RWPE2 (cell line): ENCODE measurements at regions not wholly inside any gene's neighbourhood (a gene's known extent, or its start where the extent isn't known, plus 50 kb on each side); places are given as distances from the start of the nearest gene placed in this dataset.

Source experiments
- ATAC-seq: fragments of 200-7000 bp; cut with Tn5 transposase; 3 replicates; pipeline ENCODE4 v1.9.1; 2021; ENCODE audit warnings: low read depth
- DNase-seq: peaks from one replicate; pipeline ENCODE4 v3.0.0-alpha.2; 2020; ENCODE audit warnings: low spot score
- H3K27ac ChIP-seq: fragments of 450-650 bp; 2 replicates; pipeline ENCODE4 v1.5.1; 2017; ENCODE audit warnings: mild to moderate bottlenecking; ENCODE audit not compliant: poor library complexity, severe bottlenecking
- H3K27me3 ChIP-seq: fragments of 250-450 bp; sonication (Bioruptor Pico); 2 replicates; pipeline ENCODE4 v1.5.1; 2021; ENCODE audit warnings: mild to moderate bottlenecking, moderate library complexity; ENCODE audit not compliant: insufficient read depth, poor library complexity, severe bottlenecking
- H3K36me3 ChIP-seq: fragments of 250-450 bp; sonication (Bioruptor Pico); 2 replicates; pipeline ENCODE4 v1.5.1; 2020; ENCODE audit warnings: low read depth, mild to moderate bottlenecking, moderate library complexity
- H3K4me1 ChIP-seq: fragments of 250-450 bp; sonication (Bioruptor Pico); 2 replicates; pipeline ENCODE4 v1.5.1; 2021; ENCODE audit warnings: mild to moderate bottlenecking, moderate library complexity; ENCODE audit not compliant: insufficient read depth, poor library complexity, severe bottlenecking
- H3K4me3 ChIP-seq: fragments of 250-450 bp; sonication (Bioruptor Pico); 2 replicates; pipeline ENCODE4 v1.5.1; 2021; ENCODE audit warnings: mild to moderate bottlenecking, moderate library complexity; ENCODE audit not compliant: severe bottlenecking
- H3K9me3 ChIP-seq: fragments of 250-450 bp; sonication (Bioruptor Pico); 2 replicates; pipeline ENCODE4 v1.5.1; 2021; ENCODE audit warnings: mild to moderate bottlenecking, moderate library complexity; ENCODE audit not compliant: severe bottlenecking
- TF ChIP-seq, protein P1 (sequence below): fragments of 450-650 bp; IDR thresholded peaks from one replicate; pipeline ENCODE4 v1.5.1; 2017; ENCODE audit warnings: mild to moderate bottlenecking, moderate library complexity; ENCODE audit not compliant: poor library complexity, severe bottlenecking

DNA sequence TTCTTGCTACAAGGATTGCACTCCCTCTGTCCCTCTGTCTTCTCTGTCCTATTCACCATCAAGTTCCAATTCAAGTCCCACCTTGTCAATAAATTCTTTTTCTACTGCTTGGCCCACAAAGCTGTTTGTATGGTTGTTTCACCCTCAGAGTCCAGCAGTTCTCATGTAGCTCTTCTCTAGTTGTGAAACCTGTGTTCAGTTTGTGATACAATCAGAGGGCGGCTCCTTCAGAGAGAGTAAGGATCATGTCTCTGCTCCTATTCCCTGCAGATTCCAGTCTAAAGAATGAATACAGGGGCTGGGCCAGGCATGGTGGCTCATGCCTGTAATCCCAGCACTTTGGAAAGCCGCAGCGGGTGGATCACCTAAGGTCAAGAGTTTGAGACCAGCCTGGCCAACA, 126.6 kb upstream of the BET1 start:
- no peak overlapping the region for H3K4me3 ChIP-seq
- TF ChIP-seq, protein P1, sequence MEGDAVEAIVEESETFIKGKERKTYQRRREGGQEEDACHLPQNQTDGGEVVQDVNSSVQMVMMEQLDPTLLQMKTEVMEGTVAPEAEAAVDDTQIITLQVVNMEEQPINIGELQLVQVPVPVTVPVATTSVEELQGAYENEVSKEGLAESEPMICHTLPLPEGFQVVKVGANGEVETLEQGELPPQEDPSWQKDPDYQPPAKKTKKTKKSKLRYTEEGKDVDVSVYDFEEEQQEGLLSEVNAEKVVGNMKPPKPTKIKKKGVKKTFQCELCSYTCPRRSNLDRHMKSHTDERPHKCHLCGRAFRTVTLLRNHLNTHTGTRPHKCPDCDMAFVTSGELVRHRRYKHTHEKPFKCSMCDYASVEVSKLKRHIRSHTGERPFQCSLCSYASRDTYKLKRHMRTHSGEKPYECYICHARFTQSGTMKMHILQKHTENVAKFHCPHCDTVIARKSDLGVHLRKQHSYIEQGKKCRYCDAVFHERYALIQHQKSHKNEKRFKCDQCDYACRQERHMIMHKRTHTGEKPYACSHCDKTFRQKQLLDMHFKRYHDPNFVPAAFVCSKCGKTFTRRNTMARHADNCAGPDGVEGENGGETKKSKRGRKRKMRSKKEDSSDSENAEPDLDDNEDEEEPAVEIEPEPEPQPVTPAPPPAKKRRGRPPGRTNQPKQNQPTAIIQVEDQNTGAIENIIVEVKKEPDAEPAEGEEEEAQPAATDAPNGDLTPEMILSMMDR, result no peak
- no peak for ATAC-seq
- H3K9me3 ChIP-seq, result no peaks in the 10 kb centered on the region
- no peak for DNase-seq
- H3K27ac ChIP-seq, result no peak overlapping the region
- H3K27me3 ChIP-seq, result no peaks in the 10 kb centered on the region
- H3K4me1 ChIP-seq, result peaks cover 9% of the 10 kb centered on the region
- H3K36me3 ChIP-seq, result no peaks in the 10 kb centered on the region

DNA sequence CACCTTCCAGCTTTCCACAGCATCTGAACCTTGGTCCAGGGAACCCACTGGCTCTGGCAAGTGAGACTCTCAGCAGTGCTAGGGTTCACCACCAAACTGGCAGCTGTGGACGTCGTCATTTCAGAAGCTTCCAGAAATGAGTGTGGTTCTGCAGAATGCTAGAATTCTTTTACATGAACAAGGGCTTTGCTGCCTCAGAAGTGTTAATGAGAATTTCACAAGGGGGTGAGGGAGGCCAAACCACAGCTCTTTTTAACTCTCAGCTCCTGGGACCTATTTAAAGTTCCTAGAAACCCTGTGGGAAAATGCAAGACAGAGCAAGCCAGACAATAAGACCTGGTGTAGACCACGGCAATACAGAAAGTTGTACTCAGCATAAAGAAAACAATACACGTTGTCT, 129.3 kb upstream of the BET1 start:
- Histone ChIP-seq H3K27me3 (no peaks in the 10 kb centered on the region), H3K9me3 (no peaks in the 10 kb centered on the region), H3K27ac (no peak overlapping the region), H3K36me3 (no peaks in the 10 kb centered on the region), H3K4me3 (no peak overlapping the region), H3K4me1 (peaks cover 9% of the 10 kb centered on the region)
- DNase-seq, result no peak
- no peak for ATAC-seq
- TF ChIP-seq, protein P1, result no peak

DNA sequence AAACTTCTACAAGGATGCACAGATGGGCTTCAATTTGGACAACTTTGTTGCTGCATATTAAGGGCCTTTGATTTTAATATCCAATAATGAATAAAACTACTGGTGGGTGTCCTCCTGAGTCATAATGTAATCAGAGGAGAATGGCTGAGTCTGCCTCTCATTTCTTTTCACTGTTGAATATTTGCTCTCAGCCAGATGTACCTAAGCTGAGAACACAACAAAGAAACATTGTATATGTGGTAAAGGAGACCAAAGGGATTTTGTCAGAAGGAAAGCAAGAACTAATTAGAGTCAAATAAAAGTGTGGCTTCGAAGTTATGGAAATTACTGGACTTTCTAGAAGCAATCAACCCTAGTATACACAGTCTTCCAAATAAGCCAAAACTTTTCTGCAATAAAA, 131.0 kb upstream of the BET1 start:
- H3K4me1 ChIP-seq, result peaks cover under 1% of the 10 kb centered on the region
- no peak overlapping the region for H3K4me3 ChIP-seq
- ATAC-seq (no peak), DNase-seq (no peak)
- H3K9me3 ChIP-seq, result no peaks in the 10 kb centered on the region
- no peak overlapping the region for H3K27ac ChIP-seq
- TF ChIP-seq, protein P1, result no peak
- H3K36me3 ChIP-seq, result no peaks in the 10 kb centered on the region
- H3K27me3 ChIP-seq, result no peaks in the 10 kb centered on the region

DNA sequence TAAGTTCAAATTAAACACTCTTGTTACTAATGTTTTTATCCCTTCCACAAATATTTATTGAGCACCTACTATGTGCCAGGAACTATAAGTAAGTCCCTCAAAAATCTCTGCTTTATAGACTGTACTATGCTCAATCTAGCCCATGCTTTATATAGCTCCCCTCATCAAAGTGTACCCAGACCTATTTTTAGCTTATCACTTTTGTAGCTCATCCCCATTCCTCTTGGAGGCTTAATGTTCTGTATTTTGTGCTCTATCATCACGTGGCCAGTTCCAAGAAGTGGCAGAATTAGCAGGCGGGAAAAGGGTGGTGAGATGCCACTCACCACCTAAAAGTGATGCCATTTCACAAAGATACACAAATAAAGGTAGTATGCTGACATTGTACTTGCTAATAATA, 138.1 kb upstream of the BET1 start:
- no peaks in the 10 kb centered on the region for H3K4me1 ChIP-seq
- no peak overlapping the region for H3K27ac ChIP-seq
- H3K36me3 ChIP-seq, result no peaks in the 10 kb centered on the region
- H3K27me3 ChIP-seq, result no peaks in the 10 kb centered on the region
- H3K9me3 ChIP-seq, result no peaks in the 10 kb centered on the region
- TF ChIP-seq, protein P1, result no peak
- no peak for ATAC-seq
- DNase-seq, result no peak
- H3K4me3 ChIP-seq, result no peak overlapping the region

DNA sequence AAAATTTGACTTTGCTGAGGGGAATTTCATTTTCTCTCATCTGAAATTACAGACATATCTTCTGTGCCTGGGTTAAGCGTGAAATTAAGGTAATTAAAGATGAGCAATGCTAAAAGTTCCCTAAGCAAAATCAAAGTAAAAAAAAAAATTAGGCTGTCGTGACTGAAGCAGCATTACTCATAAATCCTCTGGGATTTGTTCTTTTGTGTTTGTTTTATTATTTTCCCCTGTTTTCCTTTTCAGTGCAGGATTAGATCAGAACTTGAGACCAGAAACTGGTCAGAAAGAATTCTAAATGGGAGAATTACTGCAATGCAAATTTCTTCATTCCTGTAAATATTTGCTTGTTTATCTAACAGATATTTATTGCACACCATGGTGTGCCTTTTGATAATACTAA, 141.4 kb upstream of the BET1 start:
- no peaks in the 10 kb centered on the region for H3K27me3 ChIP-seq
- ATAC-seq (no peak), DNase-seq (no peak)
- no peaks in the 10 kb centered on the region for H3K9me3 ChIP-seq
- no peak overlapping the region for H3K27ac ChIP-seq
- H3K4me3 ChIP-seq, result no peak overlapping the region
- H3K36me3 ChIP-seq, result no peaks in the 10 kb centered on the region
- TF ChIP-seq, protein P1, result no peak
- no peaks in the 10 kb centered on the region for H3K4me1 ChIP-seq
